Activated CD4-positive, CD25-positive, alpha-beta regulatory T cell treated with anti-CD3 and anti-CD28 coated beads, Interleukin-2, amount 50 U/mL, for 24 hours (primary cell): ENCODE measurements at regions not wholly inside any gene's neighbourhood (a gene's known extent, or its start where the extent isn't known, plus 50 kb on each side); places are given as distances from the start of the nearest gene placed in this dataset.

ENCODE experiments used
- ATAC-seq, 2 donors: fragments of 150-1000 bp; cut with Tn5 transposase; one replicate each; pipeline ENCODE4 v1.10.0; 2021; ENCODE audit warnings: mild to moderate bottlenecking in 1 of 2, moderate library complexity in 1 of 2

DNA sequence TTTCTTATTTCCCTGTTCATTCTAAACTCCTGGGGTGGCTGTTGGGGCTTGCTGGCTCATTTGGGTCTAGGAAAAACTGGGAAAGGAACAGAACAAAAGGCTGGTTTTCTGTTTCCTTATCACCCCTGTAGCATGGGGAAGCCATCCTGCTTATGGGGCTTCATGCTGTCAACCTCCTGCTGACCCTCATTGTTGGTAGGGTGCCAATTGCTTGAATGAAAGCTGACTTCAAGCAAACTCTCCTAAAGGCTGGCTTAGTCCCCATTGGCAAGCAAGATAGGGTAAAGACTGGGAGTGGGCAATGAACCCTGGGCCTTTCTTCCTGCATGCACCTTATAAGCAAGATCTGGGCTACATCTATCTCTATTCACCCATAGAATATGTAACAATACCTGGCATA is 511.6 kb downstream of the DMAC1 start:
- ATAC-seq = no peak

DNA sequence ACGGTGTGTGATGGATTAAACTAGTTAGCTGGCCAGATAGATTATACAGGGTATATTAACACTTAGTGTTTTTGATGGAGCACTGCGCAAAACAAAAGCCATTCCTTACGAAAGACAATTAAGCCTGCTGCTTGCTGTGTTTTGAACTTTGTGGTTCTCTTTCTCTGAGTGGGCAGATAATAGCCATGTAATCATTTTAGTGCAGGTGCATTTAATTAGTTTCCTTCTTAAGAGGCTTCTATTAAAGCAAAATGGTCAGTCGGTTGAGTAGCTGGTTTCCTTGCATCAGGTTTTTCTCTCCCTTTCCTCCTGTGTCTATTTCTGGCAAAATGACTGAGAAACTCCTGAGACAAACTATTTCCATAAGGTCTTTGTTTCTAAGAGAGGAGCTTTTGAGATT is 512.5 kb downstream of the DMAC1 start:
- no peak for ATAC-seq

DNA sequence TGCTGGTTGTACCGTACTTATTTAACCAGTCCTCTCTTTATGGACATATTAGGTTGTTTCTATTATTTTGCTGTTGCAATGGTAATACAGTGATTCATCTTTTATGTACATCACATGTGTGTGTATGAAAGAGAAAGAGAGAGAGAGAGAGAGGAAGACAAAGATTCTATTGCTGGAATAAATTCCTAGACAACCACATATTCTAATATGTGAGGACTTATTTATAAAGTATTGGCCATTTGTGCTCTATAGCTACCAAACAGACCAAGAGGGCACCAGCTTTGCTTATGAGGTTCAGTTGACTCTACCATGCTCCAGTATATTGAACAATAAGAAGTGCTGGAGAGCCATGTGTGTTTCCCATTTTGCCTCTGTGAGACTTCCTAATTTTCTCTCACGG is 513.5 kb downstream of the DMAC1 start:
- no peak for ATAC-seq

DNA sequence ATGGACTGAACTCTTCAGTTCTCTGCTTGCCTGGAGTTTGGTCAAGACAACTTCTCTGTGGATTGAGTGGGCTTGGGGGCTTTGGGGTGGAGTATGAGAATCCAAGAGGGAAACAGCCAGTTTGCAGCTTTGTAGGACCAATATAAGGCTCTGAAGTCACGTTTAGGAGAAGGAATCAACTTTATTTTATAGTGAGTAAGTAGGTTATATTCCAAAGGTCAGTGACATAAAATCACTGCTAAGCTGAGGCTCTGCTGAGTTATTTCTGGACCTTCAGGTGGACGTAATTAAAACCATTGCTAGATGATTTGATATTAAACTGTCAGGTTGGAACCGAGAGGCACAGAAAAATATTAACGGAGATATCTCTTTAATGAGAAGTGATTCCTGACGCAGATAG is 514.4 kb downstream of the DMAC1 start:
- ATAC-seq = no peak

DNA sequence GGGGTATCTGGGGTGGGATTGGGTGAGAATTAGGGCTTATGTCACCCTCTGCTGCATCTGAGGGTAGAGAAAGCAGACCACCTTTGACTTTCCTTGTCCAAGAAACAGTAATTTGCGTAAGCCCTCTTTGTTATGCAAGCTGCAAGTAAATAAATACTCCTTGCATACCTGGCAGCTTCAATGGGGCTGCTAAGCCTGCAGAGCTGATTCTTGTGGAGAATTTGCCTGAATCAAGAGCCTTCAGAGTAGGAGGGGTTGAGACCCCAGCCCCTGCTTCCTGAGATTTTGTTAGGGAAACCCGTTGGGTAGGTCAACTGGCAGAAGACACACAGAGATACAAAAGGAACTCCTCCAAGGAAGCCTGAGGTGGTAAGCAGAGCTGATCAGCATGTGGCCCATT is 515.1 kb downstream of the DMAC1 start:
- ATAC-seq = no peak

DNA sequence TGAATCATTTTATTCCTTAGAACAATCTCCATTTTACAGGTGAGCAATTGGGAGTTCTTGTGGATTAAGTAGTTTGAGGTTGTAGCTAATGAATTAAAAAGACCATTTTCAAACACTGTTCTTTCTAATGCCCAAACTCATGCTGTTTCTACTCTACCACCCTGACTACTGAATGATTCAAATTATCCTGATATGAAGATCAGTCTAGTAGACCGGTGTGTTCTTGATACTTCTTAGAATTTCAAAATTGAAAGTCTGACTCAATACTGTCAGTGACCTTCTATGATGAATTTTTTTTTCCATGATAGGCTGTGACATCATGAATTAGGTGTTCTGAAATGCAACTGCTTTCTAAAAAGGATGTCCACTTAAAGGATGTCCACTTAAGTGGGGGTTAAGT is 515.5 kb downstream of the DMAC1 start:
- peak; percentile 76 to 77 for ATAC-seq

DNA sequence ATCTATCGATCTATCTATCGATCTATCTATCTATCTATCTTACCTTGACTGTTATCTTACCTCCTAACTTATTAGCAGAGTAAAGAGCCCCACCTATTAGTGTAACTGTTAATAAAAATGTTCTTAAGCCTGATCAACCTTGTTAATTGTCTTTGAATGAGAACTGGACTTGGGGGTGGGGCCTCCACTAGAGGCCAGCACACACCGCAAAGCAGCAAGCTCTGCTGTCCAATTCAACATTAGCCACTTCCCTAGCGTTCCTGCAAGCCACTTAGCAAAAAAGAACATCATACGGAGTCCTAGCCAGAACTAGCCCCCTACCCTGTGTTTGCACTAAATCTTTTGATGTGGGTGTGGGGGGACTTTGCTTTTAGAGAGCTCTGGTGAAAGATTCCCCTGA is 515.8 kb downstream of the KDM4C start:
- no peak for ATAC-seq

DNA sequence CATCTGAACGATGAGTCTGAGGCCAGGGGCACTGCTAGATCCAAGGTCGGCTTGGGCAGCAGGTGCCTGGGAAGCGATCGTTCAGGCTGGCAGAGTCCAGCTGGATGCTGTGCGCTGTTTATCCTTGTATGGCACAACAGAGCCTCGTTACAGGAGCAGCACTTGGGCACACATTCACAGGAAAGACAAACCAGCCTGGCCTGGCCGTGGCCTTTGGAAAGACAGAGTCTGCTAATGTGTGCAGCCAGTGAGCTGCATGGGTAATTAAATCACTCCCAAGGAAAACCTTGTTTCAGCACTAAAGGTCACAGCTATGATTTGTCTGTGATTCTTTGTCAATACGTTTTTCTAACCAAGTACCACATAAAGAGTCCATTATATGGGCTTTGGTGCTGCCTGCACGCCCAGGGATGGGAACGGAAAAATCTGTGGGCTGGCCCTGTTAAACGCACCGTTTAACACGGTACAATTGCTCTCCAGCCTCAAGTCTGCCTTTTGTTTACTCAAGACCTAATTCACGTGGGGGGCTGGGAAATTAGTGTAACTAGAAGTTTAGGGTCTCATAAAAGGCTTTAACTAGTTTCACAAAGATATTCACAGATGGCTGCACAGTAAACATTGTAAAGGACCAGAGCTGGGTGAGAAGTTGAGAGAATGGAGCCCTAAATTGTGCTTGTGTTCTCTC is 509.3 kb downstream of the KDM4C start:
- no peak for ATAC-seq

DNA sequence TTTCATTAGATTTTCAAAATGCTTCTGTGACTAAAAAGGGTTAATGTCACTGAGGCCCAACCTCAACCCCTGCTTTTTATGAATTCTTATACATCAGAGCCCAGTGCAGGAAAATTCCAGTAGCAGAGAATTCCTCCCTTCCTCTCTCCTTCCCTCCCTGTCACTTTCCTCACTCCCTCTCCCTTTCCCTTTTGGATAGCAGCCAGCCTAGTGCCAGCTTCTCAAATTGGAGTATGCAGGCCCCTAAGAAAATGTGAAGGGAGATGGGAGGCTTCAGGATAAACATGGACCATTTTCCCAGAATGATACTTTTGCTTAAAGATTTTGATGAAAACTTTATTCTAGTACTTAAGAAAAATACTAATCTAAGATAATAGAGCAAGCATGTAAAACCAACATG is 507.4 kb downstream of the KDM4C start:
- no peak for ATAC-seq

DNA sequence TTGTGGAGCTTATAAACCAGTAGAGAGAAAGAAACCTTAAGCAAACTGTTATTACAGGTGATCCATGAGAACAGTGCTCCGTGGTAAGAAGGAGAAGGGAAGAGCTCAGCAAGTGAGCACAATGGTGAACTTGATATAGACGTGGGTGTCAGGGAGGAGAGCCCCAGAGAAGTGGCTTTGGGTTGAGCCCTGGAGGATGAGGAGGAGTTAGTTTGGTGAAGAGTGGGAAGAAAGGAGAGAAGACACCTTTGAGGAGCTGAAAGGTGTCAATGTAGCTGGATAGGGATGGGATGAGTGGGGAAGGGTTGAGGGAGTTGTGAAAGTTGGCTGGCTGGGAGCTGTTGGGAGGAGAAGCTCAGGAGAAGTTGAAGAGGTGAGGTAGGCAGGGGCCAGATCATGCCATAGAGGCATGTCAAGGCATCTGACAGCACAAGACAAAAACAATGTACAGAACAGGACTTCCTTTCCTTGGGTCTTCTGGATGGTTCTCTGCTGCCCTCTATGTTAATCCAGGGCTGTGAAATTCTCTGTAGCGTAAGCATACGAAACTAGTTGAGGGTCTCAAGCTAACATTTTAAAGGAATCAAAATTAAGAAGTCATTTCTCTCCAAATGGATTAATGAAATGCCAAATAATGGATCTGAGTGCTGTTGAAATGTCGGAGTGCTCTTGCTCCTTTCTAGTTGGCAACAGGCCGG is 501.9 kb downstream of the KDM4C start:
- ATAC-seq = no peak

DNA sequence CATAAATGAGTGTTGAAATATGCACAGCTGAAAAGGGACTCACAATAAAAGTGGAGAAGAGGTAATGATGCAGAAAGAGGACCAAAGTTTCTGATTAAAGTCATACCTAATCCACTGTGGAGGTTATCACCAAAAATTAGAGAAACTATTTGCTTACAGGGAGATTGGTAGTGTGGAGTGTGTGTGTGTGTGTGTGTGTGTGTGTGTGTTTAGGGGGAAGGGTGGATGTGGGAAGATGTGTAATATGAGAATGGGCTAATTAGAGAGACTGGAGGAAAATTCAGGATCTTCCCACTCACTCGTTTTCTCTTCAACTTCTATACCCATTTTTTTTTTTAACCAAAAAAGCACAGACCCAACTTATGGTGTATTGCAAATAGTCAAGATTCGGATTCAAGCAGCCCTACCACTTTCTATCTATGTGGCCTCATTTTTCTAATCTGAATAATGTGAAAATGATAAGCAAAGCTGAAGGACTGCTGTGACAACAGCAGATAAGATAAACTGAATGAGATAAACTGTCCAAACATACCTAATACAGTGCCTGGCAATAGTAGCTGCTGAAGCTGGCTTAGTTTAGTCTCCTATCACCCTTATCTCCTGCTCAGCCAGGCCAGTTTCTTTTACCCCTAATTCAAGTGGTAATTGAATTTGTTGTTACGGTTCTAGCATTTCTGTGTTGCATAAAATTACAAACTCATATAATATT is 501.1 kb downstream of the KDM4C start:
- no peak for ATAC-seq

DNA sequence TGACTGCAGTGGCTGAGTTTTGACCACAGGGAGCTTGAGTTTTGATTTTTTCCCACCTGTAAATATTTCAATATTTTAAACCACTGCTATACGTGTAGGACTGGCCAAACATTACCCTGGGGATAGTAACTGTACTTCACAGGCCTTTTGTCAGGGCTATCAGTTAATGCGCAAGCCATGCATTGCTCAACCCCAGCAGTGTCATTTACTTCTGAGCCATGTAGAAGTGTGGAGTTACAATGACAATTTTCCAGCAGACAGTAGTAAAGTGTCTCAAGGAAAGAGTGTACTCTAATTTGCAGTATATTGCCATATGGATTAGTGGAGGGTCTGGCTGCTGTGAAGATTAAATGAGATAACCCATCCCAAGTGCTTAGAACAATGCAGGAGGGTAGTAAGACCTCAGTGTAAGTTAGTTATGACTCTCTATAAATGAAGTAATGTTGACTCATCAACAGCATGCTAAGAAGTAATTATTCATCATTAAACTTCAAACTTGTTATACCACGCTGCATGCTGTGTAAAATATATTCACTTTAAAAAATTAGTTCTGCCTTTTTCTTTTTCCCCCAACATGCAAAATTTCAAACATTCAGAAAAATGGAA is 489.2 kb downstream of the KDM4C start:
- peak; percentile 21 to 45 for ATAC-seq

DNA sequence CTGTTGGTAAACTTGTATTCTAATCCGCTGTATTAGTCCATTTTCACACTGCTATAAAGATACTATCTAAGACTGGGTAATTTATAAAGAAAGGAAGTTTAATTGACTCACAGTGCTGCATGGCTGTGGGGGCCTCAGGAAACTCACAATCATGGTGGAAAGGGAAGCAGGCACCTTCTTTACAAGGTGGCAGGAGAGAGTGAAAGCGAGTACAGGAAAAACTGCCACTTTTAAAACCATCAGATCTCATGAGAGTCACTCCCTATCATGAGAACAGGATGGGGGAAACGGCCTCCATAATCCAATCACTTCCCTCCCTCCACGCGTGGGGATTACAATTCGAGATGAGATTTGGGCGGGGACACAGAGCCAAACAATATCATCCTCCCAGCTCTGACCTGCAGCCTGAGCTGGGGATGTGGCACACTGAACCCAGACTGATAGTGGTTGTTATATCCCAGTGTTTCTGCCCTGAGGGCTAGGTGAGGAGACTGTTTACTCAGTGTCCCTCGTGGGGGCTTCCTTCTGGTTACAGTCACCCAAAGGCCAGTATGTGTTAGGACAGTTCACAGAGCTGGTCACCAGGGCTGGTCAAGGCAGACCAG is 488.3 kb downstream of the KDM4C start:
- peak in 1 of 2 donors; percentile 20 for ATAC-seq

DNA sequence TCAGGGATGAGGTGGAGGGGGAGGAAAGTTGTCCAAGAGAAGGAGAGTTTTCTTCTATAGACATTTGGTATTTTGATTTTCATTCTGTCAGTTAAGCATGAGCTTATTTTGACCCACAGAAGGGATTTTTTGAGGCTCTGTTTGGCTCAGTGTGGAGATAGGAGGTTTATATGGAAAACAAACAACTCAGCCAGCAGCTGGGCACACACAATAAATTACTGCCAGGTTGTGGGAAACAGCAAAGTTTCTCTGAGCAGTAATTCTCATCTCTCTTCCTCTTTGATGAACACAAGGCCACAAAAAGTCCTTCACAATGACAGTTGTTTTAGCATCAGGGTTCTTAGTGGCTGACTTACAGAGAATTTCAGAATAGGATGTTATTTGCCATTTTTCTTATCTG is 486.1 kb downstream of the KDM4C start:
- no peak for ATAC-seq

DNA sequence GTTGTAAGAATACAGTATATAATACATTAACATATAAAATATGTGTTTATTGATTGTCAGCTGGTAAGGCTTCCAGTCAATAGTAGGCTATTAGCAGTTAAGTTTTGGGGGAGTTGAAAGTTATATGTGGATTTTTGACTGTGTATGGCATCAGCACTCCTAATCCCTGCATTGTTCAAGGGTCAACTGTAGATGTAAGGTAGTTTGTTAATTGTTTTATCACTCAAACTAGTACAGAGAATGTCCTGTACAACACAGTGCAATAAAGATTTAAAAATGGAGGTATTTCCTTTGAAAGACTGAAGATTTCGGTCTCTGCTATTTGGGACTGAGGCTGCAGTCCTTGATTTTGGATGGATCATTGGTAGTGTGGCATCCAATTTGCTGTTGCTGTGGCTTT is 484.4 kb downstream of the KDM4C start:
- no peak for ATAC-seq

DNA sequence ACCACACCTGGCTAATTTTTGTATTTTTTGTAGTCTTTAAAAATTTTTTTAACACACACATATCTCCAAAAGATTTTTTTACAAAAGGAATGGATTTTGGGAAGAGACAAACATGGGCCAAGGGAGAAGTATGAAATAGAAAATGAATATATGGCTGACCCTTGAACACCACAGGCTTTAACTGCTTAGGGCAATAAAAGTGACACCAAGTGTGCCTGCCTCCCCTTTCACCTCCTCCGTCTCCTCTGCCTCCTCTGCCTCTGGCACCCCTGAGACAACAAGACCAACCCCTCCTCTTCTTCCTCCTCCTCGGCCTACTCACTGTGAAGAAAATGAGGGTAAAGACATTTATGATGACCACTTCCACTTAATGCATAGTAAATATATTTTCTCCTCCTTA is 483.9 kb downstream of the KDM4C start:
- no peak for ATAC-seq

DNA sequence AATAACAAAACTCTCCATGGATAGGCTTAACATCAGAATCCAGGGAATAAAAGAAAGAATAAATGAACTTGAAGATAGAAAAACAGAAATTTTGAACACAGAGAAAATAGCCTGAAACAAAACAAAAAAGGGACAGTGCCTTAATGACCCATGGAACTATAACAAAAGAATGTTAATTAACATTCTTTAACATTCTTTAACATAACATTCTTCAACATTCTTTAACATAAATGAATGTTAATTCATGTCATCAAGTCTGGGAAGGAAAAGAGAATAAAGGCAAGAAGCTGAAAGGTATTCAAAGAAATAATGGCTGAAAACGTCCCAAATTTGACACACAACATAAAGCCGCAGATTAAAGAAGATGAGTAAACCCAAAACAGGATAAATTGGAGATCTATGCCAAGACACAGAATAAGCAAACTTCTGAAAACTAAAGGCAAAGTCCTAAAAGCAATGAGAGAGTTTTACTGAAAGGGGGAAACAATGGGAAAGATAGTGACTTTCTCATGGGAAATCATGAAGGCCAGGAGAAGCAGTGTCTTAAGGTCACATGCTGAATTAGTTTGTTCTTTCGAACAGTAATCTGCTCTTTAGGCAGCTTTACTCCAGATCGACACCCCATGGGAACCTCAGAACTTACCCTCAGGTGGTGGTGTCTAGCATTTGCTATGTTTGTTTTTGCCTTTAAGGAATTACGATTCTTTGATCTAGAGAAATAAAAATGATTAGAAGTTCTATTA is 483.0 kb downstream of the KDM4C start:
- no peak for ATAC-seq

DNA sequence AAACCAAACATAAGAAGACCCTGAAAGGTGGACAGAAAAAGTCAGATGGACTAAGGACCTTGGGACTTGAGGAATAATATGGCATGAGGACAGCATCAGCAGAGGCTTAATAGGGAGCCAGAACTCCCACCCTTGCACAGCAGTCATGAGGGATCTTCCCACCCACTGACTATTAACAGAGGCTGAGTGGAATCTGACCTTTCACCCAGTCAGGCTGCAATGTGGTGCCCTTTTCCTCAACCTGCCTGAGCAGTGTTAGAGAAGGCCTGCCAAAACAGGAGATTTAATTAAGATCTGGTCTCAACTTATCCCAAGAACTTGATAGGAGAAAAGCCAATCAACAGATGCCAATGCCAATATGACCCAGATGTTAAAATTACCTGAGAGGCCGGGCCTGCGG is 481.9 kb downstream of the KDM4C start:
- ATAC-seq = no peak

DNA sequence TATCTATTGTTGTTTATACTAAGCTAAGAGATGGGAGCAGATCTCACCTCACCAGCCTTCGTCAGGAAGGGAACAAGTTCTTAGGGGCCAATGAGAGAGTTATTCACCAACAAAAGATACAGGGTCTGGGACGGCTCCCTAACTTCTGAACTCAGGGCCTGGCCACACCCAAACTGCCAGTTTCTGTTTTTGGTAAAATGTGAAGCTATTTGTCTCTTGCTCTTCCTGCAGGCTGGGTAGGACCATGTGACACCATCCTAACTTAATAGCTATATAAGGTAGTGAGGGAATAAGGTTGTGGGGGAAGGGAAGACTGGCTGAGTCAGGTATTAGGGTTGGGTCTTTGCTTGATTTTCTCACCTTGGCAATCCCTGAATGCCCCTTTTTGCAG is 480.5 kb downstream of the KDM4C start:
- ATAC-seq = no peak

DNA sequence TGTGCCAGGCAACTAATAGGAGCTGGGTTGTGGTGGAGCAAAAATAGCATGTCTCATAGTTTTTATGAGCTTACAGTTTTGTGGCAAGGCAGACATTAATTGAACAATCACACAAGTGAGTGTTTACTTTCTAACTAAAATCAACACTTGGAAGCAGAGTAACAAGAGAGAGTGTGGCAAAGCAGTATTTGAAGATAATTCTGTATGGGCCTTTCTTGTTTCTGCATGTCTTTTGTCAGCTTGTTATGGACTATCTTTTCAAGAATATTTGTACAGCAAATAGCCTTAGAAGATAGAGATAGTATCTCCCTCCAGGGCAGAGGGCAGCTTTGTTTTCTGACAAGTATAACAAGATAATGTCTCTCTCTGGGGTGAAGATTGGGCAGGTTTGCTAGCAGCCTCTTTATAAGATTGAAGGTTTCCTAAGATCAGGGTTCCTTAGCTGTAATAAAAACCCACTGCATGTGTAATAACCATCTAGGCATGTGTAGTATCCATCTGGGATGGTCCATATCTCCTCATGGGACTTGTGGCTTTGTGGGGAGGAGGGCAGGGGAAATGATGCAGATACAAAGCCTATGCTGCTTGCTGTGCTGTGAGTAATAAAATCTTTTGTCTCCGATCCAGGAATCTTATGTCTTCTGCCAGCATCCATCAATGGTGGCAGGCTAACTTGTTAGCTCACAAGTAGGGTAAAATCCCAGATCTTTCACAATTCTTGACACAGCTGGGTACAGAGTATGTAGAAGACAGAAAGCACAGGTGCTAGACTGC is 479.9 kb downstream of the KDM4C start:
- ATAC-seq = no peak

DNA sequence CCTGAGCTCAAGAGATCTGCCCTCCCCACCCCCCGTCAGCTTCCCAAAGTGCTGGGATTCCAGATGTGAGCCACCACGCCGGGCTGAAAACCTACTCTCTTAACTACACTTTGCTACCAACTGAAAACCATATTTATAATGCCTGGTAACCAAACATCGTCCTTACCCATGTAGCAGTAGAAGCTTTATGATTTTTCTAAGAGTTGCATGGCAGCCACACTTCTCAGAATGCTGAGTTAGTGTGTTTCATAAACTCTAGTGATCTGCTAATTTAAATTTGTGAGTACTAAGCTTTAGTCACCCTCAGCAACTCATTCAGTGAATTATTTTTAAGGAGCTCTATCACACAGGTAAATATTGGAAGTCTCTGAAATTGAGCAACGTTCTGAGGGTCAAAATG is 478.4 kb downstream of the KDM4C start:
- ATAC-seq = no peak

DNA sequence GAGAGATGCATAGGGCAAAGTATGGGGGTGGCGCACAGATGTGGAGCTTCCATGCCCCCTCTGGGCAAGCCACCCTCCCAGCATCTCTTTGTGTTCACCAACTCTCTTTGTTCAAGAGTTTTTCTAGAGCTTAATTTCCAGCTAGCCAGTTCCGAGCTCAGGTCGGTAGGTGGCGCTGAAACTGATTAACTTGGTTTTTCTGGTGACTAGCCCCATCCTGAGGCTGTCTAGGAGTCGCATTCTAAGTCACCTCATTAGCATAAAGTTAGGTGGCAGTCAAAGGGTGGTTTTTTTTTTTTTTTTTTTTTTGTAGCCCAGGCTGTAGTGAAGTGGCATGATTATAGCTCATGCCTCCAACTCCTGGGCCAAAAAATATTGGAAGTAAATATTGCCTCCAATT is 476.4 kb downstream of the KDM4C start:
- peak; percentile 47 to 49 for ATAC-seq
